ENCODE measurements at regions not wholly inside any gene's neighbourhood (a gene's known extent, or its start where the extent isn't known, plus 50 kb on each side); places are given as distances from the start of the nearest gene placed in this dataset.

GRCh38 chr2:83331810-83332209 lies 1127.3 kb downstream of the SUCLG1 start:
- H3K4me3 ChIP-seq (ENCODE audit: control insufficient read depth, low read depth, low read length), result no peak overlapping the region
- TF ChIP-seq CTCF (IDR thresholded peaks at IDR 0.05; ENCODE audit: control insufficient read depth, insufficient read depth, low read depth, low read length, missing control alignments), result no peak
- DNase-seq (ENCODE audit: low read depth), result no peak

- H3K4me3 ChIP-seq (ENCODE audit: control insufficient read depth, low read depth, low read length), result no peak overlapping the region
- TF ChIP-seq CTCF (IDR thresholded peaks at IDR 0.05; ENCODE audit: control insufficient read depth, insufficient read depth, low read depth, low read length, missing control alignments), result no peak
- DNase-seq (ENCODE audit: low read depth), result no peak
Observed at GRCh38 chr2:83323038-83323437, 1136.0 kb downstream of the SUCLG1 start.

- DNase-seq (ENCODE audit: low read depth), result no peak
- no peak overlapping the region for H3K4me3 ChIP-seq (ENCODE audit: control insufficient read depth, low read depth, low read length)
- TF ChIP-seq CTCF (IDR thresholded peaks at IDR 0.05; ENCODE audit: control insufficient read depth, insufficient read depth, low read depth, low read length, missing control alignments), result no peak
Observed at GRCh38 chr2:83320053-83320452, 1139.0 kb downstream of the SUCLG1 start.

- no peak for TF ChIP-seq CTCF (IDR thresholded peaks at IDR 0.05; ENCODE audit: control insufficient read depth, insufficient read depth, low read depth, low read length, missing control alignments)
- no peak overlapping the region for H3K4me3 ChIP-seq (ENCODE audit: control insufficient read depth, low read depth, low read length)
- DNase-seq (ENCODE audit: low read depth), result no peak
Observed at GRCh38 chr2:83305758-83306378, 1153.2 kb downstream of the SUCLG1 start.

- no peak for TF ChIP-seq CTCF (IDR thresholded peaks at IDR 0.05; ENCODE audit: control insufficient read depth, insufficient read depth, low read depth, low read length, missing control alignments)
- H3K4me3 ChIP-seq (ENCODE audit: control insufficient read depth, low read depth, low read length), result no peak overlapping the region
- DNase-seq (ENCODE audit: low read depth), result no peak
Observed at GRCh38 chr2:83291083-83291482, 1168.0 kb downstream of the SUCLG1 start.

- no peak for DNase-seq (ENCODE audit: low read depth)
- no peak overlapping the region for H3K4me3 ChIP-seq (ENCODE audit: control insufficient read depth, low read depth, low read length)
- no peak for TF ChIP-seq CTCF (IDR thresholded peaks at IDR 0.05; ENCODE audit: control insufficient read depth, insufficient read depth, low read depth, low read length, missing control alignments)
Observed at GRCh38 chr2:83282841-83283240, 1176.2 kb downstream of the SUCLG1 start.
